SK-N-SH (cell line): ENCODE measurements at regions not wholly inside any gene's neighbourhood (a gene's known extent, or its start where the extent isn't known, plus 50 kb on each side); places are given as distances from the start of the nearest gene placed in this dataset.

Experiments used
- CTCF ChIA-PET: fragments of 300-600, 350-600 bp; formaldehyde crosslinking; extraction: SDS; loops from one replicate; lab custom pipeline; 2021; lab: Yijun Ruan, JAX
- POLR2A ChIA-PET: fragments of 350-600 bp; sonication (Branson Sonifier 250); formaldehyde crosslinking; extraction: SDS; loops from one replicate; lab custom pipeline; 2020; ENCODE audit warnings: antibody characterized with exemption, inconsistent platforms; lab: Yijun Ruan, JAX
- DNase-seq: peaks from one replicate; pipeline ENCODE4 v3.0.0; 2012
- H2AFZ ChIP-seq: fragments of 200-600 bp; sonication (generic); 2 replicates; pipeline ENCODE4 v1.8.1; 2016; ENCODE audit warnings: antibody characterized with exemption, mild to moderate bottlenecking, low read depth
- H3F3A ChIP-seq: fragments of 200-600 bp; sonication (generic); replicated peaks from 2 replicates; pipeline ENCODE3; 2016; ENCODE audit warnings: antibody characterized with exemption, mild to moderate bottlenecking; ENCODE audit not compliant: insufficient read depth
- H3K27ac ChIP-seq, 2 experiments: fragments of 200-500 bp in 1 of 2; fragments of 200-600 bp in 1 of 2; sonication (Bioruptor generic) in 1 of 2; sonication (generic), shearing (Covaris generic) in 1 of 2; 2 replicates each; pipeline versions ENCODE4 v1.5.1 to v1.6.1; 2014 to 2016; ENCODE audit warnings: low read depth in 2 of 2, inconsistent platforms in 1 of 2, low read length in 1 of 2, mild to moderate bottlenecking in 1 of 2, mixed read lengths in 1 of 2
- H3K27me3 ChIP-seq: fragments of 200-600 bp; sonication (generic), shearing (Covaris generic); 2 replicates; pipeline ENCODE4 v1.6.1; 2016; ENCODE audit warnings: mixed run types; ENCODE audit not compliant: insufficient read depth
- H3K36me3 ChIP-seq, 2 experiments: fragments of 200-500 bp in 1 of 2; fragments of 200-600 bp in 1 of 2; sonication (Bioruptor generic) in 1 of 2; sonication (generic) in 1 of 2; replicated peaks in 1 of 2; 2 replicates each; pipeline versions ENCODE3 to v1.5.1; 2014 to 2016; ENCODE audit warnings: low read length in 1 of 2, mild to moderate bottlenecking in 1 of 2; ENCODE audit not compliant: insufficient read depth in 2 of 2, control insufficient read depth in 1 of 2
- H3K4me1 ChIP-seq, 2 experiments: fragments of 200-500 bp in 1 of 2; fragments of 200-600 bp in 1 of 2; sonication (Bioruptor generic) in 1 of 2; sonication (generic), shearing (Covaris generic) in 1 of 2; 2 replicates each; pipeline versions ENCODE4 v1.5.1 to v1.6.1; 2014 to 2016; ENCODE audit warnings: low read depth in 1 of 2, low read length in 1 of 2, mixed run types in 1 of 2; ENCODE audit not compliant: insufficient read depth in 2 of 2, control insufficient read depth in 1 of 2
- H3K4me2 ChIP-seq: fragments of 200-600 bp; sonication (generic), shearing (Covaris generic); 2 replicates; pipeline ENCODE4 v1.6.1; 2017; ENCODE audit warnings: mixed run types
- H3K4me3 ChIP-seq, 2 experiments: fragments of 200-500 bp in 1 of 2; fragments of 200-600 bp in 1 of 2; sonication (Bioruptor generic) in 1 of 2; sonication (generic), shearing (Covaris generic) in 1 of 2; 2 replicates each; pipeline versions ENCODE4 v1.5.1 to v1.8.1; 2014 to 2016; ENCODE audit warnings: low read depth in 2 of 2, inconsistent platforms in 1 of 2, low read length in 1 of 2, mild to moderate bottlenecking in 1 of 2, mixed read lengths in 1 of 2, moderate library complexity in 1 of 2
- H3K79me2 ChIP-seq: fragments of 200-600 bp; sonication (generic); 2 replicates; pipeline ENCODE4 v1.8.1; 2017; ENCODE audit warnings: mild to moderate bottlenecking; ENCODE audit not compliant: insufficient read depth
- H3K9ac ChIP-seq: fragments of 200-600 bp; sonication (generic); 2 replicates; pipeline ENCODE4 v1.6.1; 2017; ENCODE audit warnings: mixed run types
- H3K9me2 ChIP-seq: fragments of 200-600 bp; sonication (generic); 2 replicates; pipeline ENCODE4 v1.6.1; 2017; ENCODE audit warnings: mixed run types
- H3K9me3 ChIP-seq: fragments of 200-600 bp; sonication (generic); 2 replicates; pipeline ENCODE4 v1.6.1; 2017; ENCODE audit warnings: mixed run types, mild to moderate bottlenecking, moderate library complexity
- H4K20me1 ChIP-seq: fragments of 200-600 bp; sonication (generic); 2 replicates; pipeline ENCODE4 v1.6.1; 2017; ENCODE audit warnings: mild to moderate bottlenecking, mixed run types; ENCODE audit not compliant: insufficient read depth
- CHD2 ChIP-seq: fragments of 150-350 bp; IDR thresholded peaks from 2 replicates; pipeline ENCODE4 v1.6.1; 2018; ENCODE audit warnings: low read length; ENCODE audit not compliant: partially characterized antibody
- EP300 ChIP-seq, 2 experiments: IDR thresholded peaks; 2 replicates each; pipeline versions ENCODE4 v1.4.0 to v1.6.1; 2012; ENCODE audit warnings: borderline replicate concordance in 1 of 2, low read depth in 1 of 2, low read length in 1 of 2
- FOXJ3 ChIP-seq: sonication (generic); formaldehyde crosslinking; IDR thresholded peaks from 2 replicates; pipeline ENCODE4 v1.5.1; 2020; ENCODE audit warnings: mild to moderate bottlenecking, missing genetic modification reagents
- FOXM1 ChIP-seq: IDR thresholded peaks from 2 replicates; pipeline ENCODE4 v1.4.0; 2012; ENCODE audit warnings: low read depth, mild to moderate bottlenecking
- JUND ChIP-seq: IDR thresholded peaks from 2 replicates; pipeline ENCODE4 v1.4.0; 2012
- MEF2A ChIP-seq: IDR thresholded peaks from 2 replicates; pipeline ENCODE4 v1.4.0; 2012; ENCODE audit warnings: low read depth, borderline replicate concordance
- MXI1 ChIP-seq: IDR thresholded peaks from 2 replicates; pipeline ENCODE4 v1.6.1; 2012; ENCODE audit warnings: mild to moderate bottlenecking, low read depth, low read length, improper control_type of control experiment
- NFIC ChIP-seq: IDR thresholded peaks from 2 replicates; pipeline ENCODE4 v1.4.0; 2012; ENCODE audit warnings: borderline replicate concordance
- NRF1 ChIP-seq: IDR thresholded peaks from 2 replicates; pipeline ENCODE4 v1.6.1; 2012; ENCODE audit warnings: low read depth, mild to moderate bottlenecking, low read length
- RAD21 ChIP-seq: IDR thresholded peaks from 2 replicates; pipeline ENCODE4 v1.6.1; 2012; ENCODE audit warnings: mild to moderate bottlenecking, low read length
- REST ChIP-seq: IDR thresholded peaks from 2 replicates; pipeline ENCODE4 v1.6.1; 2012; ENCODE audit warnings: mild to moderate bottlenecking, low read depth, low read length, moderate library complexity
- SMC3 ChIP-seq: IDR thresholded peaks from 2 replicates; pipeline ENCODE4 v1.6.1; 2012; ENCODE audit warnings: low read depth, low read length, improper control_type of control experiment
- TCF12 ChIP-seq: IDR thresholded peaks from 2 replicates; pipeline ENCODE4 v1.4.0; 2012
- TEAD4 ChIP-seq: IDR thresholded peaks from 2 replicates; pipeline ENCODE4 v1.4.0; 2012; ENCODE audit warnings: mild to moderate bottlenecking, borderline replicate concordance; ENCODE audit not compliant: insufficient read depth
- USF1 ChIP-seq: IDR thresholded peaks from 2 replicates; pipeline ENCODE4 v1.4.0; 2012; ENCODE audit warnings: low read depth, borderline replicate concordance
- ZBTB33 ChIP-seq: IDR thresholded peaks from 2 replicates; pipeline ENCODE4 v1.4.0; 2012; ENCODE audit warnings: low read depth, borderline replicate concordance
- WGBS: methylation state at CpG from one replicate; pipeline ENCODE4 v1.1.6; 2017; ENCODE audit warnings: low lambda C conversion rate; 5-methylcytosine and 5-hydroxymethylcytosine counted together

- TF ChIP-seq USF1 = no peak
- TF ChIP-seq MEF2A = no peak
- no peak for TF ChIP-seq MXI1
- TF ChIP-seq TCF12 = no peak
- no peak for TF ChIP-seq JUND
- no peak for TF ChIP-seq CHD2
- no peak for TF ChIP-seq TEAD4
- no peak for TF ChIP-seq REST
- no peak for TF ChIP-seq NRF1
- TF ChIP-seq FOXM1 = no peak
- no peak for TF ChIP-seq NFIC
- no peak for TF ChIP-seq ZBTB33
- TF ChIP-seq RAD21 = no peak
- TF ChIP-seq SMC3 = no peak
- TF ChIP-seq EP300 (IDR thresholded peaks at IDR 0.05; ENCODE audit: borderline replicate concordance in 1 of 2, low read depth in 1 of 2, low read length in 1 of 2) = no peak
- TF ChIP-seq FOXJ3 (CRISPR knock-in tag) = no peak
- H3K27ac ChIP-seq = no peak overlapping the region
- no peak overlapping the region for H2AFZ ChIP-seq
- peaks cover 0 to 4% of the 10 kb centered on the region in 2 experiments; a peak in 1 of 4 replicates for H3K4me1 ChIP-seq
- H3K9me2 ChIP-seq = no peaks in the 10 kb centered on the region
- peaks cover 9% of the 10 kb centered on the region for H3F3A ChIP-seq
- H3K27me3 ChIP-seq = no peaks in the 10 kb centered on the region
- H3K4me3 ChIP-seq = no peak overlapping the region
- no peak overlapping the region for H3K4me2 ChIP-seq
- H3K9ac ChIP-seq = no peak overlapping the region
- no peaks in the 10 kb centered on the region for H3K36me3 ChIP-seq
- no peaks in the 10 kb centered on the region for H4K20me1 ChIP-seq
- no peaks in the 10 kb centered on the region for H3K9me3 ChIP-seq
- 14% methylated on average over 7 of the region's 7 CpGs for WGBS
- DNase-seq = no peak
- ChIA-PET POLR2A (no interaction called here), CTCF (no interaction called here)
- H3K79me2 ChIP-seq = no peaks in the 10 kb centered on the region
Measured at GRCh38 chr6:148143771-148144170, 198.9 kb upstream of the SASH1 start.
